CD8-positive, alpha-beta memory T cell (primary cell): ENCODE measurements at regions not wholly inside any gene's neighbourhood (a gene's known extent, or its start where the extent isn't known, plus 50 kb on each side); places are given as distances from the start of the nearest gene placed in this dataset.

ENCODE experiments used
- CTCF ChIA-PET: fragments of 350-600 bp; sonication (Branson Sonifier 250); formaldehyde crosslinking; loops from one replicate; lab custom pipeline; 2021; ENCODE audit warnings: antibody characterized with exemption; lab: Charles Lee
- POLR2A ChIA-PET: fragments of 350-600 bp; sonication (Branson Sonifier 250); formaldehyde crosslinking; loops from one replicate; lab custom pipeline; 2021; ENCODE audit warnings: antibody characterized with exemption; lab: Charles Lee
- DNase-seq, 5 donors: peaks; one replicate each; pipeline versions ENCODE4 v3.0.0 to v3.0.0-alpha.2; 2020 to 2022; ENCODE audit warnings: mixed read lengths in 1 of 5
- H3K27ac ChIP-seq: one replicate; pipeline ENCODE4 v1.7.0; 2013; ENCODE audit warnings: low read depth, mild to moderate bottlenecking, low read length, moderate library complexity
- H3K27me3 ChIP-seq: 2 replicates; pipeline ENCODE4 v1.7.0; 2013; ENCODE audit warnings: low read length, mild to moderate bottlenecking; ENCODE audit not compliant: insufficient read depth, poor library complexity, severe bottlenecking
- H3K36me3 ChIP-seq: 2 replicates; pipeline ENCODE4 v1.7.0; 2013; ENCODE audit warnings: mild to moderate bottlenecking, low read length, moderate library complexity; ENCODE audit not compliant: insufficient read depth
- H3K4me1 ChIP-seq: 2 replicates; pipeline ENCODE4 v1.7.0; 2013; ENCODE audit warnings: mild to moderate bottlenecking, low read length, moderate library complexity; ENCODE audit not compliant: insufficient read depth
- H3K4me3 ChIP-seq: 2 replicates; pipeline ENCODE4 v1.7.0; 2013; ENCODE audit warnings: mild to moderate bottlenecking, low read length
- H3K9me3 ChIP-seq: 2 replicates; pipeline ENCODE4 v1.7.0; 2013; ENCODE audit warnings: mild to moderate bottlenecking, low read length
- H3K27ac Mint-ChIP-seq, 8 donors: one replicate each; pipeline ENCODE4 v1.8.0; 2020 to 2021; ENCODE audit warnings: mixed read lengths in 8 of 8, mild to moderate bottlenecking in 6 of 8, inconsistent platforms in 3 of 8, moderate library complexity in 3 of 8
- H3K27me3 Mint-ChIP-seq, 2 donors: one replicate each; pipeline ENCODE4 v1.8.0; 2020 to 2021; ENCODE audit warnings: mixed read lengths in 2 of 2, mild to moderate bottlenecking in 1 of 2, moderate library complexity in 1 of 2
- H3K36me3 Mint-ChIP-seq, 3 donors: one replicate each; pipeline ENCODE4 v1.8.0; 2020 to 2021; ENCODE audit warnings: mixed read lengths in 3 of 3, inconsistent platforms in 1 of 3, mild to moderate bottlenecking in 1 of 3
- H3K4me1 Mint-ChIP-seq, 3 donors: one replicate each; pipeline ENCODE4 v1.8.0; 2020 to 2021; ENCODE audit warnings: mixed read lengths in 3 of 3, inconsistent platforms in 1 of 3, mild to moderate bottlenecking in 1 of 3
- H3K4me3 Mint-ChIP-seq, 7 donors: one replicate each; pipeline ENCODE4 v1.8.0; 2020 to 2021; ENCODE audit warnings: mixed read lengths in 7 of 7, mild to moderate bottlenecking in 6 of 7, moderate library complexity in 4 of 7, inconsistent platforms in 2 of 7
- H3K9me3 Mint-ChIP-seq, 5 donors: one replicate each; pipeline ENCODE4 v1.8.0; 2020 to 2022; ENCODE audit warnings: mixed read lengths in 5 of 5, mild to moderate bottlenecking in 3 of 5, moderate library complexity in 2 of 5, inconsistent platforms in 1 of 5

DNA sequence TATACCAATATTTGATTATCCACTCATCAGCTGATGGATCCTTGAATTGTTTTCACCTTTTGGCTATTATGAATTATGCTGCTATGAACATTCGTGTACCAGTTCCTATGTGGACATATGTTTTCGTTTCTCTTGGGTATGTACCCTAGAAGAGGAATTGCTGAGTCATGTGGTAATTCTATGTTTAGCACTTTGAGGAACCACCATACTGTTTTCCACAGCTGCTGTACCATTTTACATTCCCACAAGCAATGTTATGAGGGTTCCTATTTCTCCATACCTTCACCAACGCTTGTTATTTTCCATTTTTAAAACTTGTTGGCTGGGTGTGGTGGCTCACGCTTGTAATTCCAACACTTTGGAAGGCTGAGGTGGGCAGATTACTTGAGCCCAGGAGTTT is 62.9 kb downstream of the RPLP1 start:
- Mint-ChIP-seq H3K27ac (no peak overlapping the region), H3K36me3 (peaks cover 0 to 3% (median 0%) of the 10 kb centered on the region in 3 donors), H3K9me3 (no peaks in the 10 kb centered on the region), H3K4me1 (no peaks in the 10 kb centered on the region), H3K4me3 (no peak overlapping the region), H3K27me3 (peaks cover 17 to 48% of the 10 kb centered on the region in 2 donors)
- Histone ChIP-seq H3K4me1 (no peaks in the 10 kb centered on the region), H3K9me3 (no peaks in the 10 kb centered on the region), H3K4me3 (no peak overlapping the region), H3K36me3 (no peaks in the 10 kb centered on the region), H3K27ac (no peak overlapping the region), H3K27me3 (no peaks in the 10 kb centered on the region)
- ChIA-PET CTCF (no interaction called here), POLR2A (no interaction called here)
- no peak for DNase-seq

DNA sequence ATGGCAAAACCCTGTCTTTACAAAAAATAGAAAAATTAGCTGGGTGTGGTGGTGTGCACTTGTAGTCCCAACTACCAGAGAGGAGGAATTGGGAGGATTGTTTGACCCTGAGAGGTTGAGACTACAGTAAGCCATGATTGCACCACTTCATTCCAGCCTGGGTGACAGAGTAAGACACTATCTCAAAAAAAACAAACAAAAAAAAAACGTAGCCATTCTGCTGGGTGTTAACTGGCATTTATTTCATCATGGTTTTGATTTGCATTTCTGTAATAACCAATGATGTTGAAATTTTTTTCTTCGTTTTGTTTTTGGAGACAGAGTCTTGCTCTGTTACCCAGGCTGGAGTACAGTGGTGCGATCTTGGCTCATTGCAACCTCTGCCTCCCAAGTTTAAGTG is 63.3 kb downstream of the RPLP1 start:
- Histone ChIP-seq H3K4me1 (no peaks in the 10 kb centered on the region), H3K27ac (no peak overlapping the region), H3K4me3 (no peak overlapping the region), H3K27me3 (no peaks in the 10 kb centered on the region), H3K36me3 (no peaks in the 10 kb centered on the region), H3K9me3 (no peaks in the 10 kb centered on the region)
- DNase-seq, result no peak
- Mint-ChIP-seq H3K27ac (no peak overlapping the region), H3K4me1 (no peaks in the 10 kb centered on the region), H3K4me3 (no peak overlapping the region), H3K36me3 (peaks cover 0 to 3% (median 0%) of the 10 kb centered on the region in 3 donors), H3K9me3 (no peaks in the 10 kb centered on the region), H3K27me3 (peaks cover 18 to 52% of the 10 kb centered on the region in 2 donors)
- ChIA-PET CTCF (no interaction called here), POLR2A (no interaction called here)

DNA sequence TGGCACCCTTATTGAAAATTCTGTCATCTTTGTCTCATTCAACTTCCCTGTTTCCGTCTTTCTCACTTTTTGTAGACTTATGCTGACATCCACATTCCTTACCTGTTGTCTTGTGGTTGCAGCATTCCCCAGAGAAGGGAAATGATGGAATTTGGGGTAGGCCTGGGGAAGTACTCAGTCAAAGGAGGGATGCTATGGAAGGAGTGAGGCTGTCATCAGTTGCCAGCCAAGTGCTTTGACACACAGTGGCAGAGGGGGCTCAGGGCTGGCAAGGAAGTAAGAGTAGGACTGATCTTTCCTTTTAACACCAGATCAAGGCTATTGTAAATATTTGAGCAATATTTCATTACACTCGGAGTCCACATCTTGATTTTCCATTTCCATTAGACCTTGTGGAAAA is 64.4 kb downstream of the RPLP1 start:
- Mint-ChIP-seq H3K9me3 (no peaks in the 10 kb centered on the region), H3K4me1 (no peaks in the 10 kb centered on the region), H3K36me3 (peaks cover 0 to 3% (median 0%) of the 10 kb centered on the region in 3 donors), H3K27me3 (peaks cover 21 to 52% of the 10 kb centered on the region in 2 donors), H3K27ac (no peak overlapping the region), H3K4me3 (no peak overlapping the region)
- DNase-seq, result no peak
- H3K27me3 ChIP-seq, result no peaks in the 10 kb centered on the region
- H3K4me3 ChIP-seq, result no peak overlapping the region
- H3K36me3 ChIP-seq, result no peaks in the 10 kb centered on the region
- ChIA-PET CTCF (no interaction called here), POLR2A (no interaction called here)
- no peaks in the 10 kb centered on the region for H3K4me1 ChIP-seq
- H3K9me3 ChIP-seq, result no peaks in the 10 kb centered on the region
- no peak overlapping the region for H3K27ac ChIP-seq

- CTCF ChIA-PET, result no interaction called here
- Mint-ChIP-seq H3K4me3 (no peak overlapping the region), H3K27me3 (peaks cover 13 to 40% of the 10 kb centered on the region in 2 donors), H3K36me3 (no peaks in the 10 kb centered on the region), H3K9me3 (no peaks in the 10 kb centered on the region), H3K4me1 (no peaks in the 10 kb centered on the region), H3K27ac (no peak overlapping the region)
- Histone ChIP-seq H3K9me3 (no peaks in the 10 kb centered on the region), H3K27ac (no peak overlapping the region), H3K4me3 (no peak overlapping the region), H3K36me3 (no peaks in the 10 kb centered on the region), H3K4me1 (no peaks in the 10 kb centered on the region), H3K27me3 (no peaks in the 10 kb centered on the region)
- POLR2A ChIA-PET, result no interaction called here
- DNase-seq, result no peak
Measured at GRCh38 chr15:69518806-69519205, 66.2 kb downstream of the RPLP1 start.

DNA sequence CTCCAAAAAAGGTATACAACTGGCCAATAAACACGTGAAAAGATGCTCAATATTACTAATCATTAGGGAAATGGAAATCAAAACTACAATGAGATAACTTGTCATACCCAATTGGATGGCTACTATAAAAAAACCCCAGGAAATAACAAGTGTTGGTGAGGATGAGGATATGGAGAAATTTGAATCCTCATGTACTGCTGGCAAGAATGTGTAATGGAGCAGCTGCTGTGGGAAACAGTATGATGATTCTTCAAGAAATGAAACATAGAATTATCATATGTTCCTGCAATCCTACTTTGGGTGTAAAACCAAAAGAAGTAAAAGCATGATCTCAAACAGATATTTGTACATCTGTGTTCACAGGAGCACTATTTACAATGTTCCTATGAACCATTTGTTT is 67.4 kb downstream of the RPLP1 start:
- H3K4me3 Mint-ChIP-seq, result no peak overlapping the region
- ChIA-PET POLR2A (no interaction called here), CTCF (no interaction called here)
- H3K4me1 ChIP-seq, result no peaks in the 10 kb centered on the region
- H3K9me3 Mint-ChIP-seq, result no peaks in the 10 kb centered on the region
- H3K4me3 ChIP-seq, result no peak overlapping the region
- H3K36me3 ChIP-seq, result no peaks in the 10 kb centered on the region
- DNase-seq, result no peak
- H3K4me1 Mint-ChIP-seq, result no peaks in the 10 kb centered on the region
- H3K9me3 ChIP-seq, result no peaks in the 10 kb centered on the region
- peaks cover under 1% of the 10 kb centered on the region for H3K27me3 ChIP-seq
- H3K27me3 Mint-ChIP-seq, result peaks cover 11 to 32% of the 10 kb centered on the region in 2 donors
- H3K36me3 Mint-ChIP-seq, result no peaks in the 10 kb centered on the region
- H3K27ac Mint-ChIP-seq, result no peak overlapping the region
- H3K27ac ChIP-seq, result no peak overlapping the region

DNA sequence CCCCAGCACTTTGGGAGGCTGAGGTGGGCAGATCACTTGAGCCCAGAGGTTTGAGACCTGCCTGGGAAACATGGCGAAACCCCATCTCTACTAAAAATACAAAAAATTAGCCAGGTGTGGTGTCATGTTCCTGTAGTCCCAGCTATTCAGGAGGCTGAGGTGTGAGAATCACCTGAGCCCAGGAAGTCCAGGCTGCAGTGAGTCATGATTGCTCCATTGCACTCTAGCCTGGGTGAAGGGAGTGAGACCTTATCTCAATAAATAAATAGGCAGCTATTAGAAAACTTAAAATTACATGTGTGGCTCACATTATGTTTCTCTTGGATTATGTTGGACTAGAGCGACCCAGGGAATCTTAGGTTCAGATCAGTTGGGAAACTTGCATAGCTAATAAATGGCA is 69.7 kb downstream of the RPLP1 start:
- Mint-ChIP-seq H3K27ac (no peak overlapping the region), H3K36me3 (no peaks in the 10 kb centered on the region), H3K4me3 (no peak overlapping the region), H3K4me1 (no peaks in the 10 kb centered on the region), H3K9me3 (no peaks in the 10 kb centered on the region), H3K27me3 (peaks cover 8 to 20% of the 10 kb centered on the region in 2 donors)
- H3K36me3 ChIP-seq, result no peaks in the 10 kb centered on the region
- POLR2A ChIA-PET, result no interaction called here
- H3K4me1 ChIP-seq, result no peaks in the 10 kb centered on the region
- H3K9me3 ChIP-seq, result no peaks in the 10 kb centered on the region
- no peak for DNase-seq
- CTCF ChIA-PET, result interaction anchor here (1.1 to 1.2 kb wide), 2 partner anchors 9 to 944 kb away, joined by 4 to 5 read pairs; no protein-coding TSS in a partner anchor
- H3K27ac ChIP-seq, result no peak overlapping the region
- H3K4me3 ChIP-seq, result no peak overlapping the region
- H3K27me3 ChIP-seq, result peaks cover 3% of the 10 kb centered on the region

GRCh38 chr15:69523010-69524001 is 70.7 kb downstream of the RPLP1 start:
- H3K36me3 Mint-ChIP-seq, result no peaks in the 10 kb centered on the region
- H3K27ac Mint-ChIP-seq, result no peak overlapping the region
- peaks cover 8 to 19% of the 10 kb centered on the region in 2 donors for H3K27me3 Mint-ChIP-seq
- Histone ChIP-seq H3K27ac (no peak overlapping the region), H3K4me3 (no peak overlapping the region), H3K36me3 (no peaks in the 10 kb centered on the region), H3K4me1 (no peaks in the 10 kb centered on the region), H3K9me3 (no peaks in the 10 kb centered on the region), H3K27me3 (peaks cover 3% of the 10 kb centered on the region)
- CTCF ChIA-PET, result interaction anchor here (1.1 to 1.2 kb wide), 2 partner anchors 8 to 944 kb away, joined by 4 to 5 read pairs; no protein-coding TSS in a partner anchor
- no peaks in the 10 kb centered on the region for H3K4me1 Mint-ChIP-seq
- H3K4me3 Mint-ChIP-seq, result no peak overlapping the region
- POLR2A ChIA-PET, result no interaction called here
- no peaks in the 10 kb centered on the region for H3K9me3 Mint-ChIP-seq
- DNase-seq, result peak; percentile 16 to 78 (median 36)

- H3K27ac ChIP-seq, result no peak overlapping the region
- no peaks in the 10 kb centered on the region for H3K9me3 Mint-ChIP-seq
- no peaks in the 10 kb centered on the region for H3K4me1 Mint-ChIP-seq
- no peaks in the 10 kb centered on the region for H3K36me3 Mint-ChIP-seq
- ChIA-PET CTCF (no interaction called here), POLR2A (no interaction called here)
- H3K4me3 ChIP-seq, result no peak overlapping the region
- no peak for DNase-seq
- H3K9me3 ChIP-seq, result no peaks in the 10 kb centered on the region
- no peaks in the 10 kb centered on the region for H3K36me3 ChIP-seq
- no peaks in the 10 kb centered on the region for H3K4me1 ChIP-seq
- H3K27me3 Mint-ChIP-seq, result peaks cover 10 to 13% of the 10 kb centered on the region in 2 donors
- no peak overlapping the region for H3K27ac Mint-ChIP-seq
- peaks cover 3% of the 10 kb centered on the region for H3K27me3 ChIP-seq
- no peak overlapping the region for H3K4me3 Mint-ChIP-seq
Measured at GRCh38 chr15:69524296-69524695, 71.7 kb downstream of the RPLP1 start.
